Breast epithelium (tissue), 3 donors: ENCODE measurements at regions not wholly inside any gene's neighbourhood (a gene's known extent, or its start where the extent isn't known, plus 50 kb on each side); places are given as distances from the start of the nearest gene placed in this dataset.

Experiments used
- CTCF ChIP-seq, 3 donors: fragments of 450-650 bp; IDR thresholded peaks; one replicate each; pipeline ENCODE4 v1.5.1; 2016 to 2017; ENCODE audit warnings: antibody characterized with exemption in 3 of 3, mild to moderate bottlenecking in 3 of 3, moderate library complexity in 3 of 3
- POLR2AphosphoS5 ChIP-seq, 3 donors: sonication (generic); formaldehyde crosslinking; IDR thresholded peaks; one replicate each; pipeline ENCODE4 v1.6.1; 2017; ENCODE audit warnings: antibody characterized with exemption in 3 of 3

DNA sequence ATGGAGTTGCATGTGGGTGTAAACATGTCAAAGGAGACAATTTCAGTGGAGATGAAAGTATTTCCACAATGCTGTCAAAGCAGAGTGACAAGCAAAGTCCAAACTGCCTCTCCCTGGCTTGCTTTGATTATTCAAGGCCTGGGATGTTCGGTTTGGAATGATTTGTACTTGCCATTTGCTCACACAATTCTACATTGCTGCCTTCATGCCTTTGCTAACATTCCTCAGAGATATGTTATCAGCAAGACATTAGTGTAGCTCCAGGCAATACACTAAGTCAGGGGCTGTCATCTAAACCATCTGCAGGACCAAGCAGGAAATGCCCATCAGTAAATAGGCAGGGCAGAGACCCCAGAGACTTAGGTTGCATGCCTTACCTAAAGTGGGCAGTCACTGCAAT is 79.6 kb upstream of the C1QTNF7 start:
- TF ChIP-seq CTCF (IDR thresholded peaks at IDR 0.05) (no peak), POLR2AphosphoS5 (IDR thresholded peaks at IDR 0.05) (no peak)
